Right lobe of liver (tissue), 6 donors: ENCODE measurements at regions not wholly inside any gene's neighbourhood (a gene's known extent, or its start where the extent isn't known, plus 50 kb on each side); places are given as distances from the start of the nearest gene placed in this dataset.

Source experiments
- ATAC-seq, 4 donors: fragments of 200-7000 bp; cut with Tn5 transposase; one replicate each; pipeline ENCODE4 v1.9.1; 2020; ENCODE audit warnings: mild to moderate bottlenecking in 4 of 4, moderate library complexity in 4 of 4
- DNase-seq, 3 donors: peaks; one replicate each; pipeline ENCODE4 v3.0.0-alpha.2; 2020
- H3K27ac ChIP-seq, 3 donors: fragments of 200-600 bp; one replicate each; pipeline ENCODE4 v1.8.0; 2022
- H3K27me3 ChIP-seq, 2 donors: fragments of 200-600 bp; one replicate each; pipeline ENCODE4 v1.8.0; 2022
- H3K36me3 ChIP-seq, 4 donors: fragments of 200-600 bp; sonication (generic) in 1 of 4; one replicate each; pipeline versions ENCODE4 v1.5.1 to v1.8.0; 2017 to 2022; ENCODE audit warnings: control low read depth in 1 of 4
- H3K4me1 ChIP-seq, 4 donors: fragments of 200-600 bp; sonication (generic) in 1 of 4; one replicate each; pipeline versions ENCODE4 v1.5.1 to v1.8.0; 2017 to 2022; ENCODE audit warnings: control low read depth in 1 of 4
- H3K4me3 ChIP-seq, 3 donors: fragments of 200-600 bp; one replicate each; pipeline ENCODE4 v1.8.0; 2022
- H3K9me3 ChIP-seq, 4 donors: fragments of 200-600 bp; sonication (generic) in 1 of 4; one replicate each; pipeline versions ENCODE4 v1.5.1 to v1.8.0; 2017 to 2022; ENCODE audit warnings: control low read depth in 1 of 4
- POLR2A ChIP-seq: fragments of 450-650 bp; IDR thresholded peaks from one replicate; pipeline ENCODE4 v1.6.1; 2017; ENCODE audit warnings: antibody characterized with exemption, mild to moderate bottlenecking
- WGBS: methylation state at CpG from one replicate; pipeline ENCODE4 v1.1.6; 2018; ENCODE audit warnings: low coverage, low lambda C conversion rate; ENCODE audit not compliant: insufficient coverage; ENCODE audit errors: missing lambda C conversion rate; 5-methylcytosine and 5-hydroxymethylcytosine counted together
- intact Hi-C, 2 donors: fragments of 100-400 bp; cut with DNase I; formaldehyde crosslinking; loops; one replicate each; pipeline versions ENCODE4 v1.11.2 to v1.14.1; 2022
- TF ChIP-seq, protein P1 (sequence below), 4 donors: fragments of 200-600 bp in 3 of 4; fragments of 450-650 bp in 1 of 4; IDR thresholded peaks; one replicate each; pipeline versions ENCODE4 v1.5.1 to v1.8.0; 2016 to 2022; ENCODE audit warnings: antibody characterized with exemption in 4 of 4, mild to moderate bottlenecking in 2 of 4
- donor health status: DM: no; HTN: yes; CAD: no.
- donor health status: DM: no; HTN: no; CAD: no.
- donor health status: DM: no; HTN: no; CAD: no.
- donor health status: DM: no; HTN: yes; CAD: no.
- donor health status: DM: no; HTN: yes; CAD: no.

DNA sequence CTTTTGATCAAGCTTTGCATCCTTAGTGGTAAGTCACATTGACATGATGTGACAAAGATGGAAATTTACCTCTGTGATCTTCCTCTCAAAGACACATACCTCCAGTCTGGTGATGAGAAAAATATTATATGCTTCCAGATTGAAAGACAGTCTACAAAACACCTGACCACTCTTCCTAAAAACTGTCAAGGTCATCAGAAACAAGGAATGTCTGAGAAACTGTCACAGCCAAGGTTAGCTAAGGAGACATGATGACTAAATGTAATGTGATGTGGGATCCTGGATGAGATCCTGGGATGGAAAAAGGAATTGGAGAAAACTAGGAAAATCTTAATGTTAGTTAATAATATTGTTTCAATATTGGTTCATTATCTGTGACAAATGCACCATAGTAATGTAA, 226.6 kb upstream of the ST6GAL2 start:
- Histone ChIP-seq H3K27me3 (no peaks in the 10 kb centered on the region), H3K27ac (no peak overlapping the region), H3K9me3 (no peaks in the 10 kb centered on the region), H3K4me3 (no peak overlapping the region), H3K4me1 (no peaks in the 10 kb centered on the region), H3K36me3 (no peaks in the 10 kb centered on the region)
- TF ChIP-seq, protein P1, sequence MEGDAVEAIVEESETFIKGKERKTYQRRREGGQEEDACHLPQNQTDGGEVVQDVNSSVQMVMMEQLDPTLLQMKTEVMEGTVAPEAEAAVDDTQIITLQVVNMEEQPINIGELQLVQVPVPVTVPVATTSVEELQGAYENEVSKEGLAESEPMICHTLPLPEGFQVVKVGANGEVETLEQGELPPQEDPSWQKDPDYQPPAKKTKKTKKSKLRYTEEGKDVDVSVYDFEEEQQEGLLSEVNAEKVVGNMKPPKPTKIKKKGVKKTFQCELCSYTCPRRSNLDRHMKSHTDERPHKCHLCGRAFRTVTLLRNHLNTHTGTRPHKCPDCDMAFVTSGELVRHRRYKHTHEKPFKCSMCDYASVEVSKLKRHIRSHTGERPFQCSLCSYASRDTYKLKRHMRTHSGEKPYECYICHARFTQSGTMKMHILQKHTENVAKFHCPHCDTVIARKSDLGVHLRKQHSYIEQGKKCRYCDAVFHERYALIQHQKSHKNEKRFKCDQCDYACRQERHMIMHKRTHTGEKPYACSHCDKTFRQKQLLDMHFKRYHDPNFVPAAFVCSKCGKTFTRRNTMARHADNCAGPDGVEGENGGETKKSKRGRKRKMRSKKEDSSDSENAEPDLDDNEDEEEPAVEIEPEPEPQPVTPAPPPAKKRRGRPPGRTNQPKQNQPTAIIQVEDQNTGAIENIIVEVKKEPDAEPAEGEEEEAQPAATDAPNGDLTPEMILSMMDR (IDR thresholded peaks at IDR 0.05), result no peak
- no peak for TF ChIP-seq POLR2A
- DNase-seq (no peak), ATAC-seq (no peak)
- intact Hi-C loops, result no loop called here

DNA sequence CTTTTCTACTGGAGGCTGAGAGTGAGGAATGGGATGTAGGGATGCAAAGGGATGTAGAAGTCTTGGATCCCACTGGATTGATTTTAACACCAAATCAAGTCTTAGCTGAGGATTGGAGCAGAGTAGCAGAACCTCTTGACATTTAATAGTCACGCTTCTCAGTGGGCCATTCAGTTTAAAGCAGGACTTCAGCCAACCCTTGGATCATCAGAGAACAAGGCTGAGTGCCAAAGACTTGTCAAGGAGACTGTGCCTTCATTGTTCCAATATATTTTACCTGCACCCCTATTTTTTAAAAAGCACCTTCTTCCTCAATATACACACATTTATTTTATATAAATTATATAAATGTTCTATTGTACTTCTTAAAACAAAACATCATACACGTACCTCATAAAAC, 242.4 kb upstream of the ST6GAL2 start:
- H3K36me3 ChIP-seq, result no peaks in the 10 kb centered on the region
- H3K4me3 ChIP-seq, result no peak overlapping the region
- no peak for TF ChIP-seq POLR2A
- TF ChIP-seq, protein P1 (IDR thresholded peaks at IDR 0.05), result no peak
- H3K27me3 ChIP-seq, result no peaks in the 10 kb centered on the region
- no peak overlapping the region for H3K27ac ChIP-seq
- ATAC-seq (no peak), DNase-seq (no peak)
- no peaks in the 10 kb centered on the region for H3K4me1 ChIP-seq
- H3K9me3 ChIP-seq, result no peaks in the 10 kb centered on the region
- WGBS, result 42% methylated on average over 2 of the region's 2 CpGs
- intact Hi-C loops, result no loop called here

DNA sequence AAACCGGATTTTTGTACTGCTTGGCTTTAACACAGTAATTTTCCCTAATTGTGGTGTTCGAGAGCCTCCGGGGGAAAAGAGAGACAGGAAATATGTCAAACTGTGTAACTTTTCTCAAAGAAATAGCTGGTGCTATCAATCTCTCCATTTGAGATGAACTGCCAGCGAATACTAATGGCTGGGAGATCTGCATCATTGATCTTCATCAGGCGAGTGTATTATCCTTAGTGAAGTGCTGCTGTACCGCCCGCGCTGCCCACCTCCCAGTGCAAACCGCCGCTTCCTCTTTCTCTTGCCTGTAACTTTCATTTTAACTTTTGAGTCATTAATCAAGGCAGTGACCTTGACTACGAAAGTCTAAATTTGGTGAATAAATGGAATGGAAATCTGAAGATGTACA, 246.1 kb upstream of the ST6GAL2 start:
- Histone ChIP-seq H3K4me1 (no peaks in the 10 kb centered on the region), H3K9me3 (no peaks in the 10 kb centered on the region), H3K36me3 (no peaks in the 10 kb centered on the region), H3K27me3 (no peaks in the 10 kb centered on the region), H3K4me3 (no peak overlapping the region), H3K27ac (no peak overlapping the region)
- intact Hi-C loops, result no loop called here
- no peak for TF ChIP-seq POLR2A
- TF ChIP-seq, protein P1 (IDR thresholded peaks at IDR 0.05), result no peak
- ATAC-seq, result no peak
- DNase-seq, result no peak
- 46% methylated on average over 11 of the region's 11 CpGs for WGBS

DNA sequence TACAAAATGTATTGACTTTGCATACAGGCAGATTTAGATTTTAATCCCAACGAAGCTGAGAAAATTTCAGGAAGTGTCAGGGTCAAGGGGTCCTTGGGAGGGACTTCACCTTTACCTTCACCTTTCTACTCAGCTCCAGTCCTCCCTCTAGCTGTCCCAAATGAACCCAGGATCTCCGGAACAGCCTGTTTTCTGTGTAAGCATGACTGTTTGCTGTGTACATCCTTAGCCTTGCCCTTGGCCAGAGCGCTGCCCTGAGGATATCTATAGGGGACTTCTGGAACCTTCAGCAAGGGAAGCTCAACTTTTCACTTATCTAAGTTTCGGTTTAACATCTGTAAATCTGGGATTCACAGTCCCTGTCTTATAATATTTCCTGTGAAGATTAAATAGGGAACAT, 246.8 kb upstream of the ST6GAL2 start:
- Histone ChIP-seq H3K9me3 (no peaks in the 10 kb centered on the region), H3K27me3 (no peaks in the 10 kb centered on the region), H3K4me3 (no peak overlapping the region), H3K36me3 (no peaks in the 10 kb centered on the region), H3K27ac (no peak overlapping the region), H3K4me1 (no peaks in the 10 kb centered on the region)
- intact Hi-C loops, result no loop called here
- no peak for ATAC-seq
- 41% methylated on average over 4 of the region's 4 CpGs for WGBS
- TF ChIP-seq, protein P1 (IDR thresholded peaks at IDR 0.05), result no peak
- TF ChIP-seq POLR2A, result no peak
- no peak for DNase-seq

DNA sequence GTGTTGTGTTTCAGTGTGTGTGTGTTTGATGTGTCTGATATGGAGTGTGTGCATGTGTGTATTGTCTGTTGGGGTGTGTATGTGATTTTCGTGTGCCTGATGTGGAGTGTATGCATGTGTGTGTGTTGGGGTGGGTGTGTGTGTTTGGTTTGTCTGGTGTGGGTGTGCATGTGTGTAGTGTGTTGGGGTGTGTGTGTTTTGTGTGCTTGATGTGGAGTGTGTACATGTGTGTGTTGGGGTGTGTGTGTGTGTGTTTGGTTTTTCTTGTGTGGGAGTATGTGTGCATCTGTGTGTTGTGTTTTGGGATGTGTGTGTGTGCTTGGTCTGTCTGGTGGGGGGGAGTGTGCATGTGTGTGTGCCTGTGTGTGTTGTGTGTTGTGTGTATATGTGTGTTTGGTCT, 247.4 kb upstream of the ST6GAL2 start:
- intact Hi-C loops, result no loop called here
- WGBS, result 50% methylated on average over 1 of the region's 1 CpG

More for the DNA sequence above, 247.4 kb upstream of the ST6GAL2 start:
- no peak for ATAC-seq
- H3K4me3 ChIP-seq, result no peak overlapping the region
- no peaks in the 10 kb centered on the region for H3K4me1 ChIP-seq
- H3K27ac ChIP-seq, result no peak overlapping the region
- no peaks in the 10 kb centered on the region for H3K9me3 ChIP-seq
- TF ChIP-seq, protein P1 (IDR thresholded peaks at IDR 0.05), result no peak
- no peak for TF ChIP-seq POLR2A
- H3K27me3 ChIP-seq, result no peaks in the 10 kb centered on the region
- no peak for DNase-seq
- H3K36me3 ChIP-seq, result no peaks in the 10 kb centered on the region
